ENCODE measurements at regions not wholly inside any gene's neighbourhood (a gene's known extent, or its start where the extent isn't known, plus 50 kb on each side); places are given as distances from the start of the nearest gene placed in this dataset.

DNA sequence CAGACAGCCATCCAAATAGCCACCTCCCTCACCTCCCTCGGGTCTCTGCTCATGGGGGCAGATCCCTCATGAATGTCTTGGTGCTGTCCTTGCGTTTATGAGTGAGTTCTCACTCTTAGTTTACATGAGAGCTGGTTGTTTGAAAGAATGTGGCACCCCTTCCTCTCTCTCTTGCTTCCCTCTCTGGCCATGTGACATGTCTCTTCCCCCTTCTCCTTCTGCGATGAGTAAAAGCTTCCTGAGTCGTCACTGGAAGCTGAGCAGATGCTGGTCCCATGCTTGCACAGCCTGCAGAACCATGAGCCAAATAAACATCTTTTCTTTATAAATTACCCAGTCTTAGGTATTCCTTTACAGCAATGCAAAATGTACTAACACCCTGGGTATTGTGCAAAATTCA is 208.7 kb downstream of the LACC1 start:
- intact Hi-C loops (cut with DNase I) = no loop called here
- H3K27ac ChIP-seq = no peak overlapping the region
- no peaks in the 10 kb centered on the region for H3K36me3 ChIP-seq
- H3K27me3 ChIP-seq = no peaks in the 10 kb centered on the region
- TF ChIP-seq CTCF (IDR thresholded peaks at IDR 0.05) = no peak
- no peak overlapping the region for H3K9ac ChIP-seq (ENCODE audit: low read depth in 2 of 2, low read length in 2 of 2)
- no peaks in the 10 kb centered on the region for H3K4me1 ChIP-seq
- DNase-seq = no peak
- H3K9me3 ChIP-seq = no peaks in the 10 kb centered on the region
- H3K4me3 ChIP-seq = no peak overlapping the region

DNA sequence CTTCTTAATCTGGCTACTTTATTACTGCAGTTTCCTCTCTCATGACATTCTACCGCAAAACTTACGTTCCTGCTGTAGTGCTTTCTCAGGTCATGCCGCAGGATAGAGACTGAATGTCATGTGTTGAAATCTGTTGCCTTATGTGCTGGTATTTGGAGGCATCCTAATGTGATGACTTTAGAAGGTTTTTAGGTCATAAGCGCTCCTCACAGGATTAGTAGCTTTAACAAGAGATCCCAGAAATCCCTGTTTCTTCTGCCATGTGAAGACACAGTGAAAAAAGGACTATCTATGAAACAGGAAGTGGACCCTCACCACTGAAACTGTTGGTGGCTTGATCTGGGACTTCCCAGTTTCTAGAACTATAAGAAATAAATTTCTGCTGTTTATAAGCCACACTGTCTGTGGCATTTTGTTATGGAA is 209.3 kb downstream of the LACC1 start:
- intact Hi-C loops (cut with DNase I) = no loop called here
- no peaks in the 10 kb centered on the region for H3K4me1 ChIP-seq
- H3K9me3 ChIP-seq = no peaks in the 10 kb centered on the region
- H3K27me3 ChIP-seq = no peaks in the 10 kb centered on the region
- no peak for DNase-seq
- TF ChIP-seq CTCF (IDR thresholded peaks at IDR 0.05) = no peak
- H3K4me3 ChIP-seq = no peak overlapping the region
- no peaks in the 10 kb centered on the region for H3K36me3 ChIP-seq
- H3K9ac ChIP-seq (ENCODE audit: low read depth in 2 of 2, low read length in 2 of 2) = no peak overlapping the region
- H3K27ac ChIP-seq = no peak overlapping the region

GRCh38 chr13:44089452-44089851 is 209.7 kb downstream of the LACC1 start:
- no peak for TF ChIP-seq CTCF (IDR thresholded peaks at IDR 0.05)
- no peaks in the 10 kb centered on the region for H3K9me3 ChIP-seq
- intact Hi-C loops (cut with DNase I) = no loop called here
- no peak for DNase-seq
- H3K9ac ChIP-seq (ENCODE audit: low read depth in 2 of 2, low read length in 2 of 2) = no peak overlapping the region
- H3K27ac ChIP-seq = no peak overlapping the region
- H3K4me3 ChIP-seq = no peak overlapping the region
- H3K36me3 ChIP-seq = no peaks in the 10 kb centered on the region
- H3K27me3 ChIP-seq = no peaks in the 10 kb centered on the region
- no peaks in the 10 kb centered on the region for H3K4me1 ChIP-seq

DNA sequence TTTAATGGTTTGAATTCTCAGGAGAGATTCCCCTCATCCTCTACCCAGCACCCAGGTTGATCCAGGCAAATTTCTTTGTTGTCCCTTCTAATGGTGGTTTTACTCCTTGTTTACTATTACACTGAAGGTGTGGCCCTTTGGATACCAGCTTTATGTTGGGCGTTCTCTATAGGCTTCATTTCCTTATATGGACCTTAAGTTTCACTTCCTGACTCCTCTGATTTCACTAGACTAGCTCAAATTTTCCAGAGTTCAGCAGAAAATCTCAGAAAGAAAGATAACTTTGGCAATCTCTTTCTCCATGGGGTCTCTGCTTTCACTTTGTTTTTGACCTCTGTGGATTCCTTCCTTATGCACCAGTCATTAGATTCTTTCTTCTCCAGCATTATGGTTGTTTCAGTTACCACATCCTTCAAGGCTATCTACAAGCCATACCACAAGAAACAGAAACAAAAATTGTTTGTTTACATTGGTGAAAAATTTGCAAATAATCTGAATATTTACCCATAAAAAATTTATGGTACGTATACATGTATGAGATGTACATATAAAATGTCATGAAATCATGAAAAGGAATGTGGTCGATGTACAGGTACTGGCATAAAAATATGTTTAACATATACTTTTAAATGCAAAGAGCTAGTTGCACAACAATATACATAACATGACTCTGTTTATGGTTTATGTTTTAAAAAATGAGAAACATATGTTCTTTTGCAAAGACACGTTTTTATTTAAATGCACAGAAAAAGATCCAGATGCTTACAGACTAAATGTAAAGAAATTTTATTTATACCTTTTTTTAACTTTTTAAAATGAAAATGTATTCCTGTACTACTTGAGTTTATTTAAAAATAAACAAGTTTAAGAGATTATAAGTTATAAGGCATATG is 212.6 kb downstream of the LACC1 start:
- no peak overlapping the region for H3K9ac ChIP-seq (ENCODE audit: low read depth in 2 of 2, low read length in 2 of 2)

More for the DNA sequence above, 212.6 kb downstream of the LACC1 start:
- no peak overlapping the region for H3K4me3 ChIP-seq
- no peak for TF ChIP-seq CTCF (IDR thresholded peaks at IDR 0.05)
- intact Hi-C loops (cut with DNase I) = no loop called here
- no peaks in the 10 kb centered on the region for H3K27me3 ChIP-seq
- no peaks in the 10 kb centered on the region for H3K36me3 ChIP-seq
- H3K9me3 ChIP-seq = no peaks in the 10 kb centered on the region
- H3K4me1 ChIP-seq = no peaks in the 10 kb centered on the region
- H3K27ac ChIP-seq = no peak overlapping the region
- no peak for DNase-seq
